Activated T-helper 17 cell treated with anti-CD3 and anti-CD28 coated beads, Interleukin-2, amount 50 U/mL, for 72 hours (primary cell): ENCODE measurements at regions not wholly inside any gene's neighbourhood (a gene's known extent, or its start where the extent isn't known, plus 50 kb on each side); places are given as distances from the start of the nearest gene placed in this dataset.
"Not testable (repeated sequence)": the region's sequence is repeated elsewhere in the genome, so short reads cannot be mapped to it uniquely, and the experiment has no call there.

Source experiments
- ATAC-seq: fragments of 150-1000 bp; cut with Tn5 transposase; replicated peaks from 2 replicates; pipeline ENCODE4 v1.10.0; 2021; ENCODE audit warnings: mild to moderate bottlenecking, moderate library complexity
- H3K27ac Mint-ChIP-seq: one replicate; pipeline ENCODE4 v1.8.0; 2022; ENCODE audit warnings: mixed read lengths
- H3K27me3 Mint-ChIP-seq: one replicate; pipeline ENCODE4 v1.8.0; 2022; ENCODE audit warnings: mixed read lengths
- H3K36me3 Mint-ChIP-seq: one replicate; pipeline ENCODE4 v1.8.0; 2022; ENCODE audit warnings: low read depth, mild to moderate bottlenecking, mixed read lengths
- H3K4me1 Mint-ChIP-seq: one replicate; pipeline ENCODE4 v1.8.0; 2022; ENCODE audit warnings: mixed read lengths
- H3K4me3 Mint-ChIP-seq: one replicate; pipeline ENCODE4 v1.8.0; 2022; ENCODE audit warnings: mild to moderate bottlenecking, mixed read lengths
- H3K9me3 Mint-ChIP-seq: one replicate; pipeline ENCODE4 v1.8.0; 2022; ENCODE audit warnings: mixed read lengths

DNA sequence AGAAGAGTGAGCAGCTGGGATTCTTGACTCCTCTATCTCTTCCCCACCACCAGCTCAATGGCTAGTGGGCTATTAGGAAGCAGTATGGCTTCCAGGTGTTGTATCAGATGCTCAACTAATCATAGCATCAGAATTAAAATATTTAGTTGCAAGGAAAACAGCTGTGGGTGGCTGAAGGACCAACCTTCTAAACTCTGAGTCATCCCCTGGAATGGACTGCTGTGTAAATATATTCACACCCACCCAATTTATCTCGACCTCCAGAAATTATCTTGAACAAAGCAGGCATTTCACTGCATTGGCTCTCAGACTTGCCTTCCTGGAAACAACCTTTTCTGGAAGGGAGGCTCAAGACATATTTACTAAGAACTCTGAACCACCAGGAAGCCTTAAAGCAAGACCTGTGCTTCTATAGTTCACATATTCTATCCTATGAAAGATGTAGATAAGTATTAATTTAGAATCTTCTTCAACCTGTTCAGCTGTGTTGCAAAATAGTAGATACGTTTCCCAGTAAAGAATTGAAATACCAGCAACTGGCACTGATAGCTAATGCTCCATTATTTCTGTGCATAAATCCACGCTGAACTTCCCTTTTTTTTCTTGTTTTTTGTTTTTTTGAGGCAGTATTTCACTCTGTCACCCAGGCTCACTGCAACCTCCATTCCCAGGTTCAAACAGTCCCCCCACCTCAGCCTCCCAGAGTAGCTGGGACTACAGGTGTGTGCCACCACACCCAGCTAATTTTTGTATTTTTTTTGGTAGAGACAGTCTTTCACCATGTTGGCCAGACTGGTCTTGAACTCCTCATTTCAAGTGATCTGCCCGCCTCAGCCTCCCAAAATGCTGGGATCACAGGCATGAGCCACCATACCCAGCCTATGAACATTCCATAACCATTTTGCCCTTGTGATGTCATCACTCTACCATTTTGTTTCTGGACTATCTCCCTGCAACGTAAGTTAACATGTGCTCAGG is 56.9 kb upstream of the CD2AP start:
- no peak overlapping the region for H3K4me3 Mint-ChIP-seq
- no peaks in the 10 kb centered on the region for H3K36me3 Mint-ChIP-seq
- H3K4me1 Mint-ChIP-seq, result no peaks in the 10 kb centered on the region
- H3K9me3 Mint-ChIP-seq, result no peaks in the 10 kb centered on the region
- ATAC-seq, result no peak
- H3K27ac Mint-ChIP-seq, result no peak overlapping the region
- H3K27me3 Mint-ChIP-seq, result no peaks in the 10 kb centered on the region

DNA sequence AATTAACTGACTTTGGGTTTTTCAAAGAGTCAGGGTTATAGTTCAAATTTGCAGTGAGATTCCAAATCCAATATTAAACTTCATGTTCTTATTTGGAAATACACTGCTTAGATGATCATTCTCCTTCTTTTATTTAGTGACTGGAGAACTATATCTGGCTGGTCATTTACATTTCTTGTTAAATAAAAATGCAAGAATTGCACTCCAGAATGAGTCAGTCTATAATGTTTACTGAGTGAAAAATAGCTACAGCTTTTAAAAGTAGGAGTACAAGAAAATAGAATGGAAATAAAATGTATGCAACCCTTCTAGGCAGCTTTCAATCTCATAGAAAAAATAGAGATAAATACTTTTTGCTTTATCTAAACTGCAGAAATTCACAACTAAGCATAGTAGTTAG is 54.5 kb upstream of the CD2AP start:
- no peaks in the 10 kb centered on the region for H3K36me3 Mint-ChIP-seq
- no peaks in the 10 kb centered on the region for H3K4me1 Mint-ChIP-seq
- H3K9me3 Mint-ChIP-seq, result peaks cover 5% of the 10 kb centered on the region
- ATAC-seq, result no peak
- no peak overlapping the region for H3K27ac Mint-ChIP-seq
- H3K27me3 Mint-ChIP-seq, result no peaks in the 10 kb centered on the region
- H3K4me3 Mint-ChIP-seq, result no peak overlapping the region

DNA sequence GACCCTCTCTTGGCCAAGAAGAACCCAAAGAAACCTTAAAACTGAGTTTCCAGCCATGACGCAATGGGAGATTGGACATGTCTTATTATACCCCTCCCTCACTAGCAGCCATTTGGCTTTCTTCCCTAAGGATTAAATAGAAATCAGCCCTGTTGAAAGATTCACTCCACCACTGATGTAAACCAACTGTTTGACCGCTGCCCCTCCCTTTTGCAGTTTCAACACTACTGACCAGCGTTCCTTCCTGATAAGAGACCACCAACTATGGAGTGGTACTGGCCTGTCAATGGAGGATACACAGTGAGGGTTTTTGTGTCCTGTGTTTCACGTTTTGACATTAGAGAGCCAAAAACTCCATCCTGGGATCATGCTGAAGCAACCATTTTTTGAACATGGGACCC is 53.2 kb upstream of the CD2AP start:
- no peak overlapping the region for H3K4me3 Mint-ChIP-seq
- ATAC-seq, result no peak
- H3K36me3 Mint-ChIP-seq, result no peaks in the 10 kb centered on the region
- peaks cover 10% of the 10 kb centered on the region for H3K9me3 Mint-ChIP-seq
- no peak overlapping the region for H3K27ac Mint-ChIP-seq
- no peaks in the 10 kb centered on the region for H3K4me1 Mint-ChIP-seq
- no peaks in the 10 kb centered on the region for H3K27me3 Mint-ChIP-seq

DNA sequence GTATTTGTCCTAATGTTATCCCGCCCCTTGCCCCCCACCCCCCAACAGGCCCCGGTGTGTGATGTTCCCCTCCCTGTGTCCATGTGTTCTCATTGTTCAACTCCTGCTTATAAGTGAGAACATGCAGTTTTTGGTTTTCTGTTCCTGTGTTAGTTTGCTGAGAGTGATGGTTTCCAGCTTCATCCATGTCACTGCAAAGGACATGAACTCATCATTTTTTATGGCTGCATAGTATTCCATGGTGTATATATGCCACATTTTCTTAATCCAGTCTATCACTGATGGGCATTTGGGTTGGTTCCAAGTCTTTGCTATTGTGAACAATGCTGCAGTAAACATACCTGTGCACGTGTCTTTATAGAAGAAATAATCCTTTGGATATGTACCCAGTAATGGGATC is 51.9 kb upstream of the CD2AP start:
- not testable (repeated sequence) for H3K36me3 Mint-ChIP-seq, H3K4me3 Mint-ChIP-seq, ATAC-seq, H3K27ac Mint-ChIP-seq, H3K4me1 Mint-ChIP-seq, H3K27me3 Mint-ChIP-seq
- H3K9me3 Mint-ChIP-seq, result peaks cover 14% of the 10 kb centered on the region

DNA sequence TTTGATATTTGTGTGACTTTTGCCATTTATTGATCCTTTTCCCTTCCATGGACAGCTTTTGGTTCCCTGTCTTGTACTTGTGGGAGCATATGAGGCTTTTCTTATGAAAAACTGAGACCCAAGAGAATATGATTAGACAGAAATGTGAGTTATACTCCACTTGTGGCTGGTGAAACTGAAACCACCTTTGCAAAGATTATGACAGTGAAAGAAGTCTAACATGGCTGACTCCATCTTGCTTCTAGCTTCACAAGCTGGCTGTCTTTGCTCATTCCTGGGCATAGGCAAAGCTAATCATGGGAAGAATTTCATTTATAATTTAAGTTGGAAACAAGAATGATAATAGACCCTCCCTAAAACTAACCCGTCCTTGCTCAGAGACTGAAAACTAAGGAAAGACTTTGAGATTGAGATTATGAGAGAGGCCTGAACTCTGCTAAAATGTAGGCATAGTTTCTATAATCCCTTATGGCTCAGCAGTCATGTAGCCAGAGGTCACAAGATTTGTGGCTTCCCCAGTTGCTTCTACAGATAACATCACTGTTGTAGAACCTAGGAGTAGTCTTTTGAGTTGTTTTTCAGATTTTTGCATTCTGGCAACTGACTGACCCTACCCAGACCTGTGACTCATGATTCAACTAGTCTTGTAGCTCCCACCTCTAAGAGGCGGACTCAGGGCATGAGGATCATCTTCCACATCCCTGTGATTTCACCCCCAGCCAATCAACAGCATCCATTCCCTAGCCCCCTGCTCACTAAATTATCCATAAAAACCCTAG is 50.9 kb upstream of the CD2AP start:
- ATAC-seq, result no peak
- Mint-ChIP-seq H3K36me3 (no peaks in the 10 kb centered on the region), H3K27me3 (no peaks in the 10 kb centered on the region), H3K9me3 (peaks cover 16% of the 10 kb centered on the region), H3K4me3 (no peak overlapping the region), H3K27ac (no peak overlapping the region), H3K4me1 (no peaks in the 10 kb centered on the region)

DNA sequence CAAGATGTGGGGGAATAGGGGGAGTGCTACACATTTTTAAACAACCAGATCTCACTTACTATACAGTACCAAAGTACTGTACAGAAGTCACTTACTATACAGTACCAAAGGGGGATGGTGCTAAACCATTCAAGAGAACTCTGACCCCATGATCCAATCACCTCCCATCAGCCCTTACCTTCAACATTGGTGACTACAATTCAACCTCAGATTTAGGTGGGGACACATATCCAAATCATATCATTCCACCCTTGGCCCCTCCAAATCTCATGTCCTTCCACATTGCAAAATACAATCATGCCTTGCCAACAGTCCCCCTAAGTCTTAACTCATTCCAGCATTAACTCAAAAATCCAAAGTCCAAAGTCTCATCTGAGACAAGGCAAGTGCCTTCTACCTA is 49.9 kb upstream of the CD2AP start:
- Mint-ChIP-seq H3K27ac (no peak overlapping the region), H3K4me1 (no peaks in the 10 kb centered on the region), H3K9me3 (peaks cover 16% of the 10 kb centered on the region), H3K27me3 (no peaks in the 10 kb centered on the region), H3K4me3 (no peak overlapping the region), H3K36me3 (no peaks in the 10 kb centered on the region)
- ATAC-seq, result no peak
